Skeletal muscle cell (primary cell): ENCODE measurements at regions not wholly inside any gene's neighbourhood (a gene's known extent, or its start where the extent isn't known, plus 50 kb on each side); places are given as distances from the start of the nearest gene placed in this dataset.

ENCODE experiments used
- DNase-seq: peaks from one replicate; pipeline ENCODE4 v3.0.0-alpha.2; 2010; ENCODE audit warnings: low read depth
- H3K4me3 ChIP-seq: 2 replicates; pipeline ENCODE4 v1.5.1; 2011; ENCODE audit warnings: low read depth, mild to moderate bottlenecking, control low read depth, low read length, moderate library complexity

DNA sequence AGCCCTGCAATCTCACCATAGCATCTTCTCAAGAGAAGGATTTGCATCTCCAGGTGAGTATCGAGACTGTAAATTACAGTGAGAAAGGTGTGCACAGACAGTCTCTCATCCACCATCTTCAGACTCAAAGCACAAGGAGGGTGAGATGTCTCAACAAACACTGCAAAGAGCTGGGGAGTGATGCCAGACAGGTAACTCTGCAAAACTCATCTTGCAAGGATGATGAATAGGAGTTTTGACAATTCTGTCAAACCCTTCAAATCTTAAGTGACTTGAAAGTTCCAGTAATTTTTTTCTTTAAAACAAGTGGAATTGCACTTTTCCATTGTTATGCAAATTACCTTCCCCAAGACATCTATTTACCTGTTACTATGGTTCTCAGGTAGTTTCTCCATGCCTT, 277.2 kb upstream of the VCX3A start:
- no peak overlapping the region for H3K4me3 ChIP-seq
- DNase-seq = no peak

DNA sequence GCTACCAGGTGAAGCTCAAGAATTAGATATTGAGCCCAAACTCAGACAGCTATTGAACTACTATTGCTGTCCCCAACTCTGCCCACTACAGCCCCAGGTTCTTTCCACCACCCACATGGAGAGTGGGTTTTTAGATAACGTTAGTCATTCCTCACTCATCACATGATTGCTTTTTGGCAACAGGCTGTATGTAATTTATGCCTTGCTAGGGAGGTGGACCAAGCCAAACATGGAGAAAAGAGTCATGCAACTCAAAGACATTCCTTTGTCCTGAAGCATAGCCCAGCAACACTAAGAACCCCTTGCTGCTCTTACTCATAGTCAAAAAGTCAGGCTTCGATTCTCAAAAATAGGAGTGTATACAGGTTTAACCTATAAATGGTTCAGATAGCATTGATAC, 275.9 kb upstream of the VCX3A start:
- H3K4me3 ChIP-seq = no peak overlapping the region
- no peak for DNase-seq

DNA sequence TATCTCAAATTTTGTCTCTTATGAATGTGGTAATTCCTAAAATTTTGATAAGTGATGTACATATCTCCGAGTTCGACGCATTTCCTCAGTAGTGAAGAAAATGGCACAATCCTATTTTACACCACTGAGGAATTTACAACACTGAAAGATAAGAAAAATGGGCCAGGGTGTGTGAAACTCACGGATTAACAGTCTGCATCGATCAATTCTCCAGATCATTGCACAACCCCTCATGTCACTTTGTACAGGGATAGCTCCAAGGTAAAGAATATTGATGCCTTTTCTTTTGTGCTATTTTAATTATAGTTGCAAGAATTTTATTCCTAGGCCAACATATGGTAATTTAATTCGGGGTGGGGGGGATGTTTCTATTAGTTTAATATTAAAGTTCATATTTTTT, 268.7 kb upstream of the VCX3A start:
- no peak for DNase-seq
- no peak overlapping the region for H3K4me3 ChIP-seq

DNA sequence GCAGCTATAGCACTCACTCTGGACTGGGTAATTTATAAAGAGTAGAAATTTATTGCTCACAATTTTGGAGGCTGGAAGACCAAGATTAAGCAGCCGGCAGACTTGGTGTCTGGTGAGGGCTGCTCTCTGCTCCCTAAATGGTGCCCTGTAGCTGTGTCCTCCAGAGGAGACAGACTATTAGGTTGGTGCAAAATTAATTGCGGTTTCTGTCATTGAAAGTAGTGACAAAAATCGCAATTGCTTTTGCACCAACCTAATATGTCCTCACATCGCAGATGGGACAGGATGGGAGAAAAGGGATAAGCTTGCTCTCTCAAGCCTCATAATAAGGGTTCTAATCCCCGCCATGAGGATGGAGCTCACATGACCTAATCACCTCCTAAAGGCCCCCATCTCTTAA, 258.1 kb upstream of the VCX3A start:
- DNase-seq = no peak
- H3K4me3 ChIP-seq = no peak overlapping the region

DNA sequence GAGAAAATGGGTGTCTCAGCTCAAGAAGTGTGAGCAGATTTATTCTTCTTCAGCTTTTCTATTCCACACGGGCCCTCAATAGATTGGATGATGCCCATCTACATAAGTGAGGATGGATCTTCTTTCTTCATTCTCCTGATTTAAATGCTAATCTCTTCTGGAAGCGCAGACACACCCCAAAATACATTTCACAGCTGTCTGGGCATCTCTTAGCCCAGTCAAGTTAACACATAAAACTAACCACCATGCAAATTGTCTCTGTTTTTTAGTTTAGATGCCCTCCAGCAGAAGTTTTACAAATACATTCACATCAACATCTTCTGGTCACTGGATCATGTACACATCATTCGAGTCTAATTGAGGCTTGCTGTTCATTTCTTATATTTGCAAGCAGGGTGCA, 249.0 kb upstream of the VCX3A start:
- H3K4me3 ChIP-seq = no peak overlapping the region
- no peak for DNase-seq

DNA sequence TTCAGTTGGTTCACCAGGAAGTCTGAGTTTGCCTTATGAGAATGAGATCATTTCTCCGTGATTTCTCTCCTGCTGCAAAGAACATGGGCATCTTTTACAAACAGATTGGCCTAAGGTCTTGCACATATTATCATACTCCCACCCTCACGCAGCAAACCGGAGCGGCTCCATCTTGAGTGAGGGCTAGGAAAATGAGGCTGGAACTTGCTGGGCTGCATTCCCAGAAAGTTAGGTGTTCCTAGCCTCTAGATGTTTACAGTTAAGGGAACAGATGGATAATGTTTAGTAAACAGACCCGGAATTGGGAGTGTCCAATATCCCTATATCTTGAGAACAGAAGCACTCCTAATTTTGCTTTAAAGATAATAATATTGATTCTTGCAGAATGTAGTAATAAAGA, 247.9 kb upstream of the VCX3A start:
- no peak for DNase-seq
- H3K4me3 ChIP-seq = no peak overlapping the region

DNA sequence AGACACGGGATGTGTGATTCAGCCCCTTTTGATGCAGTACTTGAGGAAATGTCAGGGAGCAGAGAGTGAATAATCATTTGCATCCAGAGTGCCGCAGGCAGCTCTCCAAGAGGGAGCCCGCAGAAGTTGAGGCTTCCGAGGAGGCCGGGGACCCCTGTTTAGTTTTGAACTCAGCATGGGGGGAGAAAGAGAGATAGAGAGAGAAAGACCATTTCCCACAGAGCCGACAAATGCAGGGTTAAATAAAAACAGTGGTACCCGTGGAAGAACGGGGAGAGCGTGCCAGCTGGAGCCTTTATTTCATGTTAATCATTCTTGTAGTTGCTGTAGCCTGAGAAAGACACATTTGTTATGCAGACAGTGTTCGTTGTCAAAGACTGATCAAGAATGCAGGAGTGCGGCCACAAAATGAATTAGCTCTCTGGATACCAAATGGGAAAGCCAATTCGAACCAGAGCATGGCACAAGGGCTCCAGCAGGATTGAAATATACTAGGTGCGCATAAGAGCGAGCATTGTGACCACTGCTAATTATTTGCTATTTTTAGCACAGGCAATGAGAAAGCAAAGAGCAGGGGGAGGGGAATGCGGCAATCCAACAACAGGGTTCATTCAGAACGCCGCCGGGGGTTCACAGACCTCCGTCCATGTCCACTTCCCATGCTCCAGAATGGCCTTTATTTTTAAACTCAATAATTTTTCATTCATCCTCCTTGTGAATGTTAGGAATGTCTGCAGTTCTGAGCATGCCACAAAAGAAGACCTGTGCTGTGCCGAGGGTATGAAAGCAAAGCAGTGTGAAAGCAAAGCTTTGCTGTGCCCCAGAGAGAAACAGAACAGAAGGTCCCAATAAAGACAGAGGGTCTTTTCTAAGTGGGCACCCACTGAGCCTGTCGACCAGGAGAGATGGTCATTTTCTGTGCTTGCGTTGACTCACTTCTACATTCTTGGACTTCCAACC, 243.9 kb upstream of the VCX3A start:
- DNase-seq = no peak
- H3K4me3 ChIP-seq = no peak overlapping the region

DNA sequence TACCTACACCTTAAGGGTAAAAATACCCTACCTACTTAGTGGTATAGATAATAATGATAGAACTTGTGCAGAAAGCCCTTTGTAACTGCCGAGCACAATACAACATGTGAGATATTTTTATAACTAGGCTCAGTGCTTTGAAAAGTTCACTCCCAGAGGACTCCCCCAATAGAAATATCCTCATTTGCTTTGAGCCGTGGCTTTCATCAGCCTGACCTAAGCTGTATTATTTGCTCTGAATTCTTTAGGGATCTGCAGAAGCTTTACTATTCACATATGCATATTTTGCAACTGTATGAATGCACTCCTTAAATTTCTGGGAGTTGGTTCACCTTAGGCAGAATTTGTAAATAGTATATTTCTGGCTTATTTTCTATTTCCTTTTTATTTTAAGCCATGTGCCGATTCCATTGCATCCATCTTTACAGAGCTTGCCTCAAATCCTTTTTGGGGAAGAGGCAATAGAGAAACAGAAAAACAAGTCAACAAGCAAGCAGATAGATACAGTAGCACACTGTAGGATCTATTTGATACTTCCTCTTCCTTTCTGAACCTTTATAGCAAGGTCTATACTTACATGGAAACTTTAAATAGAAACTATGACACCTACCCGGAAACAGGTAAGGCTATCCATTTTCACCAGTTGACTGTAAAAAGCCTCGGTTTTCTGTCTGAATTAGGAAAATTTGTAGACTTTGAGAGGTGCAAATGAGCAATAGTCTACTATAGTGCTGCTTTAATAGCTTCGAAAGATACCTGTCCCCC, 242.5 kb upstream of the VCX3A start:
- DNase-seq = no peak
- no peak overlapping the region for H3K4me3 ChIP-seq

DNA sequence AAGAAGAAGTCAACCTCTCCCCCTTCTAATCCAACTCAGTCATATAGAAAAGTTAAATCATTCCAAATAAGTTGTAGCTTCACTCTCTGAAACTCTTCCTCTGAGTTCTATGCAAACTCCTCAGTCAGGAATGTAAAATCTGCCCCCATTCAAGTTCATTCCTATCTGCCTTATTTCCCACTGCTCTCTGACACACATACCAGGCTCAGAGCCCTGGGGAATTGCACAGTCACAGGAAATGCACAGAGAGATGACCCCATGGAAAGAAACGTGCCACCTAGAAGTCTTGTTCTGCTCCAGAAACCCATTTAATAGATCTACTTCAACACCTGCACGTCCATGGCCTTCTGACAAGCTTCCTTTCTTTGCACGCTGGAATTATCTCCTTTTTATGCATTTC, 236.0 kb upstream of the VCX3A start:
- H3K4me3 ChIP-seq = no peak overlapping the region
- DNase-seq = no peak

DNA sequence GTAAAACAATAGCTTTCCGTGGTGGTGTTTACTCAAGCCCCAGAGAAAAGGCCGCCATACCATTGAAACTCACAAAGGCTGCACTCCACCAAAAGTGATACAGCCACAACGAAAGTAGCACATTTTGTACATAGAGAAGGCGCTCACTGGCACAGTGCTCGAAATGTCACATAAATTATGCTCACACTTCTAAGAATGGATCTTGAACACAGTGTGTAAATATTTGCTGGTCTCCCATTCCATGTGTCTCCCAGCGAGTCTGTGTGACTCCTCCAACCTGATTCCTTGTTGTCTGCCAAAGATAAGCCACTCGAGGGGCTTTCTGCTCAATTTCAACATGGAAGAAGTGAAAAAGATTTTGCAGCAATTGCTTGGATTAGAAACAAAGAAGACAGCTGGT, 234.0 kb upstream of the VCX3A start:
- H3K4me3 ChIP-seq = no peak overlapping the region

DNA sequence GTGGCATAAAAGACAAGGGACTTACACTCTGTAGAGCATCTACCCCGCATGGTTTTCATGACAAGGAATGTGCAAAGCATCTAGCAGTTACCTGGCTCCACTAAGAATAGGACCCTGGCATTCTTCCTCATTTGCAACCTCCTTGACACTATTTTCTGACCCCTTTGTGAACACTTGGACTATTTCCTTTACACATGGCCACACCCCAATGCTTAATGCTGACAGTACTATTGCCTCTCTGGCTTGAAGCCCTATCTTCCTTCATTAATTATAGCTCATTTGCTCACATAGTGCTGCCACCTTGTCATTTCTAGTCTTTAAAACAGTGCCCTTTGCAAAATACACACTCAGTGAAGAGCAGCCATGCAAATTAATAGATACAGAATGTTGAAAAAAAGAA, 226.3 kb upstream of the VCX3A start:
- H3K4me3 ChIP-seq = no peak overlapping the region
- no peak for DNase-seq

More for the DNA sequence above, 234.0 kb upstream of the VCX3A start:
- no peak for DNase-seq

DNA sequence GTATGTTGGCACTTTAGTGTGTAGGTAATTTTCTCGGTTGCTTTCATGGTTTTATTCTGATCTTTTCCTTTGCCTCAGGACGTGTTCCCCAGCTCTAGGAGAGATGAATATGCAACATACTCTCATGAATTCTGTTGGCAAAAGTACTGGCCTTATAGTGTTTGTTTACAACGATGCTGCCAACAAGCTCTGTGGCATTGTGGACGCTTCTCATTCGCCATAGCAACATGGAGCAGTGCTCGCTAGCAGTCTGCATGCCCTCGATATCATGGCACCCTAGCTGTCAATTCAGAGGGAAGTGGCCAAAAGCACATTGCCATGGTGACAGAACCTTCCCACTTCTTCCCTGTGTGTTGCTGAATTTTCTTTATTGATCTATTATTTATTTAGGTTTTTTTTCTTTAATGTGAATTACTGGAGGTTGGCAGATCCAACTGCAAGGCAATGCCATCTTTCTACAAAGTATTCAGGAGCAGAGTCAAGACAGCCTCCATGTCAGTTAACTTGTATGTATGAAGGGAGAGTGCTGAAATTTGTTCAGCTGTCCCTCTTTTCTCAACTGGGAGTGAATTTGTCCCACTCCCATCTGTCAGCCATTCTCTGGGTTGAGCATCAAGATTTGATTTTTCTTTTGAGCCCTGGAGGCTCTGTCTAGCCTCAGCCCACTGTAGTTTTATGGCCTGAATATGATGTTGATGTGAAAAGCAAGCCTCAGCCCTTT, 224.9 kb upstream of the VCX3A start:
- DNase-seq = no peak
- no peak overlapping the region for H3K4me3 ChIP-seq

DNA sequence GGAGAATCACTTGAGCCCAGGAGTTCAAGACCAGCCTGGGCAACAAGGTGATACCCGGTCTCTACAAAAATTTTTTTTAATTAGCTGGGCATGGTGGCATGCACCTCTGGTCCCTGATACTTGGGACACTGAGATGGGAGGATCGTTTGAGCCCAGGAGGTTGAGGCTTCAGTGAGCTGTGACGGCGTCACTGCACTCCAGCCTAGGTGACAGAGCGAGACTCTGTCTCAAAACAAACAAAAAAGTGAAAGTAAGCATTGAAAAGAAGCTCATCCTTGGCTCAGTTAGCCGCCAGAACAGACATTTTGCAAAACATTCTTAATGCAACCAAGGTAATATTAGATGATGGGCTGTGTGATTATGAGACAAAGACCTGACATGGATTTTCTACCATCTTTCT, 223.3 kb upstream of the VCX3A start:
- H3K4me3 ChIP-seq = no peak overlapping the region
- no peak for DNase-seq

DNA sequence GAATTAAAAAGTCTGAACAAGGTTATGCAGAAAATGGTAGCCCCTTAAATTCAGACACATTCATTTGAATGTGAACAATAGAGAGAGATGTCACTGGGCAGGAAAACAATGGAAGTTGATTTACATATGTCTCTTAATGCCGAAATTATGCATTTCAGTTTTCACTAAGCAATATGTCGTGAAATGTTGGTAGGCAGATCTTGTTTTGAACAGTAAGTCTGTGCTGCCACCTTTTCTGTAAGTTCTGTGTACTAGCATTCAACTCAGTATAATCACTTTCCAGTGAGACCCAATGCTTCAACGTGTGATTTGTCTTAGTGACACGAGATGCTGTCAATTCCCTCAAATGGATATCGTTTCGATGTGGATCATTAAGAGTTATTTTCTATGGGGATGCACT, 222.7 kb upstream of the VCX3A start:
- H3K4me3 ChIP-seq = no peak overlapping the region
- no peak for DNase-seq

DNA sequence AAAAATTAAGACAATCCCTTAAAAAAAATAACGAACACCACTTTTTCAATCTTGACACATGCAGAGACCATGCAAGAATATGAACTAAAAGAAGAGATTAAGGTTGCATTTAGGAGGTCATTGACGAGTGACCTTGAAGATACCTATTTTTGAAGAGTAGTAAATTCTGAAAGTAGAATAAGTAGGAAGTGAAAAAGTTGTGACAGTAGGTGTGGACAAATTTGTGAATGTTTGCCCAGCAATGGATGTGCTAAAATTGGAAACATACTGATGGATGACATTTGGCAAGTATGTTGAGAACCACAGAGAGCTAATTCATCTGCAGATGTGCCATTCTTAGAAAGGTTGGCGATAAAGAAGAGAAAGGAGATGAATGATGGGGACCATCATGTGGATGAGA, 213.7 kb upstream of the VCX3A start:
- no peak for DNase-seq
- no peak overlapping the region for H3K4me3 ChIP-seq

DNA sequence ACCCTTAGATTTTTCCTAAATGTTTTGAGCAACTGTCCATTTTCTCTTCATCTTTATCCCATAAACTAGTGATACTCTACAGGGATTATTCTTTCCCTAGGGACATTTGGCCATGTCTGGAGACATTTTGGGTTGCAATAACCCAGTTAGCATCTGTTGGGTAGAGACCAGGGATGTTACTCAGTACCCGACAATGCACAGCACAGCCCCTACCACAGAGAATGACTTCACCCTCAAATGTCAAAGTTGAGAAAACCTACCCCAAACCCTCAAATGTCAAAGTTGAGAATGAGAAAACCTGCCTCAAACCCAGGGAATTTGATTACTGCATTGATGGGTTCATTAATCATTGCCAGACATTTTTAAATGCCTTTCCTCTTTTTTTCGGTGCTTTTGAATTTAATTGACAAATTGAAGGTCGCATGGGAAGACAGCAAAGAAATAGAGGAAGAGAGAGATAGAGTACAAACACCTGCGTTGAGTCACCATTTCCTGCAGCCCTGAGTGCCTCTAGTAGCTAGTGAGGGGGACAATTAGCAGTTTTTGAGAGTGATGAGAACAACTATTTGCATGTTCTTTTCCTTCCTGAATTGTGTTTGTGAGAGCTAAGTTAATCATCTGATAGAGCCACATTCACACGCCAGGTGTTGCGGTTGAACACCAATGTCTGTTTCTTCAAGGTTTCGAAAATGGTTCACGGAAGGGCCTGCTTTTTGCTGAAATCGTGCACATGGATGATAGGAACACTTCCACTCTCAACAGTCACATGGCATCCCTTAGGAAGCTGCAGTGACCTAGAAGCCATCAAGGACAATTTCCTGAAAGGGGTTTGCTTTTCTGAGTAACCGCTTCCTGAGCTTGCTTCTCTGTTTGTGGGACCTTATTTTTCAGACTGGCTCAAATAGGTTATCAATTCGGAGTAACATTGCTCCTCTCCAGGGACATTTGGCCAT, 203.9 kb upstream of the VCX3A start:
- no peak for DNase-seq
- H3K4me3 ChIP-seq = no peak overlapping the region

DNA sequence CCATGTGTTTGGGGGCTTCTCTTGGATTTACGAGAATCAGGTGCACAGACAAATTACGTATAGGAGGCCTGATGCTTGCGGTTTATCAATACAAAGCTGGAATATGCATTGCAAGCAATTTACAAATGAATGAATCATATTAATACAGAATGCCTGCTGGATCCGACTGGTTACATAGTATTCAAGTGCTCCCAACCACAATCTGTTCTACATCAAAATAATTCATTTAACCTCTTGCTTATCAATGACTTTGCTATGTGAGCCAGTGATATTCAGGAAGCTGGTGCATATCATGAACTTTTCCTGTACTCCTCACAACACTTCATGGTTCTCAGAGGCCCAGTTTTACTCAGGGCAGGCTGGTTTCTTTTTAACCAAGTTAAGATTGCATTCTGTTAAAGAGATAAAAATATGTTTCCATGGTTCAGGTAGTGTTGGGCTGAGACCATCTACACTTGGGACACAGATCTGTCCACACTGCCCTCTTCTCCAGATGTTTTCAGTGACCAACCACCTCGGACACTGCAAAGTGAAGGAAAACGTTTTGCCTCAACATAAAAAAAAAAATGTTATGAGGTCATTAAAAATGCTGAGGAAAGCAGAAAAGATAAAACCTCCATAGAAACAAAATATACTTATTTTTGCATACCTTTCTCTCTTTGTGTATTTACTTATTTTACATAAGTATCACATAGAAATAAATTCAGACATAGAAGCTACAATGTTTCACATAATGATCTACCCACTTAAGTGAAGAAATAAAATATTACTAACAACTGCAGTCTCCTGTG, 200.1 kb upstream of the VCX3A start:
- DNase-seq = no peak
- no peak overlapping the region for H3K4me3 ChIP-seq

DNA sequence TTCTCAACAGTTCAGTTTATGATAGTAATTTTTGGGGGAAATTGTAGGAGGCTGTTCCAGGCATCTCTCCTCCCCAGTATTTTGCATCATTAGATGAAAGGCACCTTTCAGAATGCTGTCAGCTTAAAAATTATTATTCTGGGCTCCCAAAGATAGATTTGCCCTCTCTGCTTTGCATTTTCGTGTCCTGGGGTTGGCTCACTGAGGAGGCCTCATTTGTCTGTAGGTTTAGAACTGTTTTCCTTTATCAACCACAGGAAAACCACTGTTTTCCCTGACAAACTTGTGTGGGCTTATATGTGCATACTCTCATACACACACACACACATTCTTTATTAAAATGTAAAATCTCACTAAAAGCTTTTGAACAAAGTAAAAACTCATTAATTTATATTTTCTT, 197.2 kb upstream of the VCX3A start:
- H3K4me3 ChIP-seq = no peak overlapping the region
- DNase-seq = no peak
